Activated CD4-positive, alpha-beta T cell treated with anti-CD3 and anti-CD28 coated beads, Interleukin-2, amount 10 ng/mL, durations not matched to agents 7 days and 5 days (primary cell): ENCODE measurements at regions not wholly inside any gene's neighbourhood (a gene's known extent, or its start where the extent isn't known, plus 50 kb on each side); places are given as distances from the start of the nearest gene placed in this dataset.

Source experiments
- CTCF ChIA-PET: fragments of 350-600 bp; sonication (Branson Sonifier 250); formaldehyde crosslinking; loops from one replicate; lab custom pipeline; 2021; ENCODE audit warnings: antibody characterized with exemption; lab: Charles Lee
- POLR2A ChIA-PET: fragments of 350-600 bp; sonication (Branson Sonifier 250); formaldehyde crosslinking; loops from one replicate; lab custom pipeline; 2021; ENCODE audit warnings: antibody characterized with exemption; lab: Charles Lee
- DNase-seq: peaks from one replicate; pipeline ENCODE4 v3.0.0-alpha.2; 2020
- H3K27ac Mint-ChIP-seq: one replicate; pipeline ENCODE4 v1.8.0; 2021; ENCODE audit warnings: mild to moderate bottlenecking, moderate library complexity, mixed read lengths
- H3K27me3 Mint-ChIP-seq: one replicate; pipeline ENCODE4 v1.8.0; 2021; ENCODE audit warnings: mixed read lengths
- H3K36me3 Mint-ChIP-seq: one replicate; pipeline ENCODE4 v1.8.0; 2021; ENCODE audit warnings: low read depth, mixed read lengths
- H3K4me1 Mint-ChIP-seq: one replicate; pipeline ENCODE4 v1.8.0; 2021; ENCODE audit warnings: mixed read lengths
- H3K4me3 Mint-ChIP-seq: one replicate; pipeline ENCODE4 v1.8.0; 2021; ENCODE audit warnings: mild to moderate bottlenecking, moderate library complexity, mixed read lengths
- H3K9me3 Mint-ChIP-seq: one replicate; pipeline ENCODE4 v1.8.0; 2021; ENCODE audit warnings: mixed read lengths

DNA sequence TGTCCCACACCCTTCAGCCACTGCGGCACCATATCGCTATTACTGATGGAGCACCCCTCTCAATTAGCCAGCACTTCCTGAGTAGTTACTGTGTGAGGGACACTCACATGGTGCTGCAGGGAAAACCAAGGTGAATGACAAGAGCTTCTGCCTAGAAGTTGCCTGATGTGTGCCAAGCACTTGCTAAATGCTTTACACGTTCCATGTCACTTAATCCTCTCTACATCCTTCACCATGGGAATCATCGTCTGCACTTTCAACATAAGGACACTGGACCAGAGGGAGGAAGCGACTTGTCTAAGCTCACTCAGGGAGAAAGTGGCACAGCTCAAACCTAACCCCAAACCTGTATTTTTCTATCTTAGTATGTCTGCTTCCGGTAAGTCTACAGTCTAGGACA, 344.8 kb downstream of the SIPA1L2 start:
- H3K36me3 Mint-ChIP-seq = no peaks in the 10 kb centered on the region
- POLR2A ChIA-PET = no interaction called here
- H3K9me3 Mint-ChIP-seq = no peaks in the 10 kb centered on the region
- no peaks in the 10 kb centered on the region for H3K4me1 Mint-ChIP-seq
- no peak overlapping the region for H3K4me3 Mint-ChIP-seq
- no peak overlapping the region for H3K27ac Mint-ChIP-seq
- CTCF ChIA-PET = interaction anchor here (0.9 to 1.4 kb wide), 2 partner anchors 13 to 19 kb away, joined by 3 read pairs; no protein-coding TSS in a partner anchor
- H3K27me3 Mint-ChIP-seq = peaks cover 2% of the 10 kb centered on the region
- no peak for DNase-seq

DNA sequence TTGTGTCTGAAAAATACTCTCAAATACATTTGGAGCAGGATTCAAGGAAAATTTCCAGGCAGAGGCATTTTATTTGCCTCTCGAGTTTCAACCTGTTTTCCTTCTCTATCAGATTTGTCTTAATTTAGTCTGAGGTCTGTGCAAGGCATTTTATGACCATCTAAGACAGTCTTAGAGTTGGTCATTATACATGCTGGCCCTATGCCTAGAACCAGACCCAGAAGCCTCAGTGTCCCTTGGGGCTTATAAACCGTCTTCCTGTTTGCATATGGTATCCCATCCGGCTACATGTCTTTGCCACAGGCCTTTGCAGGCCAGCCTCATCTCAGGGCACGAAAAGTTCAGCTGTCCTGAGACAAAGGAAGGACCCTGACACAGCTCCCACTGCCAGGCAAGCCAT, 346.1 kb downstream of the SIPA1L2 start:
- CTCF ChIA-PET = no interaction called here
- Mint-ChIP-seq H3K4me1 (no peaks in the 10 kb centered on the region), H3K4me3 (no peak overlapping the region)

DNA sequence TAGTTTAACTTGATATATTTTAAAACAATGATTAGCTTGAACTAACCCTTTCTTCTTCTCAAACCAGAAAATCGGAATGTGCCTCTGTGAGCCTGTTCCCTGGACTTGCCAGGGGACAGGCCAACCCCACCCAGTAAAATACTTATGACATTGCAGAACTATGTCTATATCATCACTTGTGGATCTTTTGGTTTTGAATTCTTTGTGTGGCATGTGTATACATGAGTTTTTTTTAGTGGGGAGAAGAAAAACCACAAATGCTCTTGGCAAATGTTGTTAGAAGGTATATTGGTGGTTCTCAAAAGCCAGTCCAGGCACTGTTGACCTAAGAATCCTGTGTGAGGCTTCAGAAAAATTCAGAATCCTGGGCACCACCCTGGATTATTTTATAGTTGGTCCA, 347.4 kb downstream of the SIPA1L2 start:
- Mint-ChIP-seq H3K4me1 (no peaks in the 10 kb centered on the region), H3K4me3 (no peak overlapping the region), H3K27me3 (no peaks in the 10 kb centered on the region), H3K9me3 (no peaks in the 10 kb centered on the region), H3K36me3 (no peaks in the 10 kb centered on the region), H3K27ac (no peak overlapping the region)
- CTCF ChIA-PET = no interaction called here
- POLR2A ChIA-PET = no interaction called here
- DNase-seq = no peak

More for the DNA sequence above, 346.1 kb downstream of the SIPA1L2 start:
- Mint-ChIP-seq H3K27me3 (no peaks in the 10 kb centered on the region), H3K27ac (no peak overlapping the region), H3K36me3 (no peaks in the 10 kb centered on the region), H3K9me3 (no peaks in the 10 kb centered on the region)
- POLR2A ChIA-PET = no interaction called here
- no peak for DNase-seq

DNA sequence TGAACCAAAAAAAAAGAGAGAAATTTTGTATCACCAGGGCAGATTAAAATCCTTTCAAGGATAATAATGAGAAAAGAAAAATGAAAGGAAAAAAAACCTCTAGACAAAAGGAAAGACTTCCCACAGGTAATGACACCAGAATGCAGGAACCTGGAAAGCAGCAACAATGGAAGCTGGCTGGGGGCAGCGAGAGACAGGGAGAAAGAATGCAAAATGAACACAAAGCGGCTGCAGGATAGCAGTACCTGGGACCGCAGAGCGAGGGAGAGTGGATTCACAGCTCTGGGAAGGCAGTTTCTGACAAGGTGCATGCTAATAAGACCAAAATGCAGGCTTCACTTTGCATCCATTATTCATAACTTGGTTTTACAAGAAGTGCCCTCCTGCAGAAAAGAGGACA, 349.0 kb downstream of the SIPA1L2 start:
- H3K4me3 Mint-ChIP-seq = no peak overlapping the region
- no peaks in the 10 kb centered on the region for H3K4me1 Mint-ChIP-seq
- no peak overlapping the region for H3K27ac Mint-ChIP-seq
- H3K36me3 Mint-ChIP-seq = no peaks in the 10 kb centered on the region
- DNase-seq = no peak
- ChIA-PET CTCF (no interaction called here), POLR2A (no interaction called here)
- H3K27me3 Mint-ChIP-seq = peaks cover 3% of the 10 kb centered on the region
- H3K9me3 Mint-ChIP-seq = no peaks in the 10 kb centered on the region

DNA sequence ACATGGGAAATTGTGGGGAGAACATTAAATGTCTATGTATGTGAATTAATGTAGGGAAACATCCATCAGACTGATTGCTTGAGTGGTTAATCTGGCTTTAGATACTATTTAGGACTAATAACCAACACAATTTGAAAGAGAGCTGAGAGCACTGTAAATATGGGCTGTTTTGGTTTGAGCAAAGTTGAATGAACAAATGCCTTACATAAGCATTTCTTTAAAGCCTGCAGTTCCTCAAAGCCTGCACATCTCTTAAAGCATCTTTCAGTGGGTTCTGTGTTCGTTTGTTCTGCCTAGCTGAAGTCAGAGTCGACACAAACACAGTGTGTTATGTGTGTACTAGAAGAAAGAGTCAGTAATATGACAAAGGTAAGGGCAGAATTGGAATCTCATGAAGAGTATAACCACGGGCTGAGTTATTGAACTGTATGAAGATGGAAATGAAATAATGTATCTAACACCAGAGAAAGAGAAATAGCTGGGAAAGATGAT, 350.0 kb downstream of the SIPA1L2 start:
- Mint-ChIP-seq H3K9me3 (no peaks in the 10 kb centered on the region), H3K27me3 (peaks cover 3% of the 10 kb centered on the region), H3K4me1 (no peaks in the 10 kb centered on the region), H3K36me3 (no peaks in the 10 kb centered on the region), H3K27ac (no peak overlapping the region), H3K4me3 (no peak overlapping the region)
- DNase-seq = no peak
- ChIA-PET POLR2A (no interaction called here), CTCF (no interaction called here)

DNA sequence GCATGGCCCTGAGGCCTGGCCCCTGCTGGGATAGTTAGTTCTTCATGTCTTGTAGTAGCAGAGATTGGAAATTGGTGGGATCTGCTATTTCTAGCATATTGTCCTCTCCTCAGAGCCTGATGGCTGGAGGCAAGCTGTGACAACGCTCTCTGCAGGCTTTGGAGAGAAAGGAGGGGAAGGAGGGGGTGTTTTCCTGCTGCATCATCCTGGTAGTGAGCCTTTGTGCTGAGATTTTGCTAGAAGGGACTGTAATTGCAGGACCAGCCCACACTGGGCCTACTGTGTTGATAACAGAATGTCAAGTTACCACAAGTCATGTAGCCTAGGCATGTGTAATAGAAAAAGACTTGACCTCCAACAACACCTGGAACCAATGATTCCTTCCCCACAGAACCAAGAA, 351.0 kb downstream of the SIPA1L2 start:
- Mint-ChIP-seq H3K27ac (no peak overlapping the region), H3K9me3 (no peaks in the 10 kb centered on the region), H3K36me3 (no peaks in the 10 kb centered on the region), H3K4me1 (no peaks in the 10 kb centered on the region), H3K4me3 (no peak overlapping the region), H3K27me3 (peaks cover 3% of the 10 kb centered on the region)
- POLR2A ChIA-PET = no interaction called here
- CTCF ChIA-PET = no interaction called here
- DNase-seq = no peak

DNA sequence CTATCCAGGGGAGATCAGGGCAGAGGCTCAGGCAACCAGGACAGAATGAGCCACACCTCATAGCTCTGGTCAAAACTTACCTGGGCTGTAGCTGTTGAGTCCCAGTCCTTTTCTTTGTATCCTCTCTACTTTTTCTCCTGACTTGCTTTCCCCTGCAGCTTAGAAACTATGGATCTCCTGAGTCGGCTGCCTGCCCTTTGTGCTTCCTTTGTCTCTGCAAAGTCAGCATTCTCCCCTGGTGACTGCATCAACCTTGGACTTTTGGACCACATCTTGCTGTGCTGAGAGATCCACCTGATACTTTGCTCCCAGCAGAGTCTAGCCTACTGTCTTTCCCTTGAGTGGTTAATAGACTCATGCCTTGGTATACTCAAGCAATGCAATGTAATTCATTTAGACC, 353.3 kb downstream of the SIPA1L2 start:
- H3K27me3 Mint-ChIP-seq = peaks cover 3% of the 10 kb centered on the region
- H3K9me3 Mint-ChIP-seq = no peaks in the 10 kb centered on the region
- no peaks in the 10 kb centered on the region for H3K4me1 Mint-ChIP-seq
- no peak for DNase-seq
- no peaks in the 10 kb centered on the region for H3K36me3 Mint-ChIP-seq
- H3K4me3 Mint-ChIP-seq = no peak overlapping the region
- CTCF ChIA-PET = no interaction called here
- POLR2A ChIA-PET = no interaction called here
- H3K27ac Mint-ChIP-seq = no peak overlapping the region

DNA sequence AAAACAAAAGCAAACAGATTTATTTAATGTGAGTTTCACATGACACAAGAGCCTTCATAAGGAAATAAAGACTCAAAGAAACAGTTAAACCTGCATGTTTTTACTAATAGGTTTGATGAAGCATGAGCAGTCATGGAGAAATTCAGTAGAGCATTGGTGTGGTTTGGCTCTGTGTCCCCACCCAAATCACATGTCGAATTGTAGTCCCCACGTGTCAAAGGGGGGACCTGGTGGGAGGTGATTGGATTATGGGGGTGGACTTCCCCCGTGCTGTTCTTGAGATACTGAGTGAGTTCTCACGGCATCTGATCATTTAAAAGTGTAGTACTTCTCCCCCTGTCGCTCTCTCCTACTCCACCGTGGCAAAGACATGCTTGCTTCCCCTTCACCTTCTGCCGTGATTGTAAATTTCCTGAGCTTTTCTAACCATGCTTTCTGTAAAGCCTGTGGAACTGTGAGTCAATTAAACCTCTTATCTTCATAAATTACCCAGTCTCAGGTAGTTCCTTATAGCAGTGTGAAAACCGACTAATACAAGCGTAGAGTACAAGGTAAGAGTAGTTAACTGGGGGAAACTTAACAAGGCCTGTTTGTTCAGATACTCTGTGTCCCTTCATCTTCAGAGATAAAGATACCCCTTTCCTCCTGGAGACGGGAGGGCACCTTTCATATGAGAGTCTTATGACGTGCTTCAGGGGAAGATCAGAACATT, 354.8 kb downstream of the SIPA1L2 start:
- Mint-ChIP-seq H3K4me1 (no peaks in the 10 kb centered on the region), H3K36me3 (no peaks in the 10 kb centered on the region), H3K27ac (no peak overlapping the region), H3K27me3 (peaks cover 7% of the 10 kb centered on the region), H3K4me3 (no peak overlapping the region), H3K9me3 (no peaks in the 10 kb centered on the region)
- CTCF ChIA-PET = no interaction called here
- POLR2A ChIA-PET = no interaction called here
- no peak for DNase-seq

DNA sequence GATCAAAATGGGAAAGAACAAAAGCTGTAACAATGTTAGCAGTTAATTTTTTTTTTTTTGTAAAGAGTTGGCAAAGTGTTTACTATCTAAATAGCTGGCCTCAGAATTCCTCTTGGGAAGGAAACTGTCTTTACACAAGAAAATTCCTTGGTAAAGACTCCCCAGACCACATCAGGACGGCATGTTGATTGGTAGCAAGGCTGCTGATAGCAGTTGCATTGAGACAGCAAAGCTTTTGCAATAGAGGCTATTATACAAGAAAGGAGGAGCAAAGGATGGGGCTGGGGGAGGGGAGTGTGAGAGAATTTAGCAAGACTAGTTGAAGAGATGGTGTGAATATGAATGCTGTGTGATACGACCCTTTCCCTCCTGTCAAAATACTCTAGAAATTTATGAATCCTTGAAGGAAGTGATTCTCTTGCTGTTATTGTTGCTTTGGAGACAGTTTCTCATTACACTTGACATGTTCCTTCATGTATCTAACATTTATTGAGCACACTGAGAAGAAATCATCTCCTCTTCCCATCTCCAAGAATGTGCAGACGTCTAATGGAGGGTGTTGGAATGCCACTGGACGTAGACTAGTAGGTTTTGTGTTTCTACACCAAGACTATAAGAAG, 355.6 kb downstream of the SIPA1L2 start:
- POLR2A ChIA-PET = no interaction called here
- no peaks in the 10 kb centered on the region for H3K9me3 Mint-ChIP-seq
- CTCF ChIA-PET = interaction anchor here (0.6 kb wide), 1 partner anchor 885 kb away, joined by 3 read pairs; no protein-coding TSS in a partner anchor
- H3K27me3 Mint-ChIP-seq = peaks cover 7% of the 10 kb centered on the region
- no peak overlapping the region for H3K4me3 Mint-ChIP-seq
- H3K27ac Mint-ChIP-seq = no peak overlapping the region
- no peaks in the 10 kb centered on the region for H3K36me3 Mint-ChIP-seq
- no peaks in the 10 kb centered on the region for H3K4me1 Mint-ChIP-seq
- no peak for DNase-seq

DNA sequence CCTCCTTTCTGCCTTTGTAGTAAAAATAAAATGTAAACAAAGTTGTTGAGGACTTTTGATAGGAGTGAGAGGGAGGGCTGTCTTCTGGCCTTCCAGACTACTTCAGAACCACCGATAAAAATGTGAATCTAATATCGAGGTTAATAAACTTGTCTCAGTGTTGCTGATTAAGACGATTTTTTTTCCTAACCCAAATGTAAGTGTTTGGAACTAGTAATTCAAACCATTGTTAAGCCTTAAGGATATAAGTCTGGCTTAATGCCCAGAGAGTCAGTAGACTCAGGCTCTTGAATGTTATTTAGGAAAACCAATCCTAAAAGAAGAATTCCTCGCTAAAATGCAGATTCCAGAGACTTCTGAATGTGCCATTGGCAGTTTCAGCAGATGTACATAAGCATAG, 356.9 kb downstream of the SIPA1L2 start:
- Mint-ChIP-seq H3K4me3 (no peak overlapping the region), H3K27me3 (peaks cover 7% of the 10 kb centered on the region), H3K4me1 (no peaks in the 10 kb centered on the region), H3K27ac (no peak overlapping the region), H3K36me3 (no peaks in the 10 kb centered on the region), H3K9me3 (no peaks in the 10 kb centered on the region)
- ChIA-PET CTCF (no interaction called here), POLR2A (no interaction called here)
- DNase-seq = no peak

DNA sequence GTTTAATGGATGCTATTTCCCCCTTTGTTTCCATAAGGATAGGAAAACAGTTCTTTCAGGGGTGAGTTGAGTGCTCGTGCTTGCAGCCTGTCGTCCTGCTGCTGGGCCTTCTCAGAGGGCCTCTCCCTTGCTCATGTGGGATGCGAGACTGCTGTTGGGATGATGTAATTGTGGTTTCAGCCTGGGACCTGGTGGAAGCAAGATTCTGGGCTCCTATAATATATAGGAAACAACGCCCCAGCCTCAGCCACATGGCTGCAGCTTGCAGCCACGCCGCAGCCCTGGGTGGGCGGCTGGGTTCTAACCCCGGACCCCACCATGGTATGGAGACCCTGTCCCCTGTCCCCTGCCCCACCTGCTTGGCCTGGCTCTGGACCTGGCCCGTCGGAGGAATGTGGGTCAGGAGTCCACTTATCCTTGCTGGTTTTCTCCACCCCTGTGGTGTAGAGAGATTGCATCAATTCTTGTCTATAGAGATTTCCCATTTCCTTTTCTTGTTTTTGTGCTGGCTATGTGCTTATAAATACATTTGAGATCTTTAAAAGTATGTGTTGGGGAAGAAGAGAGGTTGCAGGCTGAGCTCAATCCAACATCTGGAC, 357.8 kb downstream of the SIPA1L2 start:
- no peaks in the 10 kb centered on the region for H3K9me3 Mint-ChIP-seq
- H3K27ac Mint-ChIP-seq = no peak overlapping the region
- ChIA-PET CTCF (no interaction called here), POLR2A (no interaction called here)
- H3K4me1 Mint-ChIP-seq = no peaks in the 10 kb centered on the region
- H3K27me3 Mint-ChIP-seq = peaks cover 7% of the 10 kb centered on the region
- DNase-seq = no peak
- no peaks in the 10 kb centered on the region for H3K36me3 Mint-ChIP-seq
- H3K4me3 Mint-ChIP-seq = no peak overlapping the region

DNA sequence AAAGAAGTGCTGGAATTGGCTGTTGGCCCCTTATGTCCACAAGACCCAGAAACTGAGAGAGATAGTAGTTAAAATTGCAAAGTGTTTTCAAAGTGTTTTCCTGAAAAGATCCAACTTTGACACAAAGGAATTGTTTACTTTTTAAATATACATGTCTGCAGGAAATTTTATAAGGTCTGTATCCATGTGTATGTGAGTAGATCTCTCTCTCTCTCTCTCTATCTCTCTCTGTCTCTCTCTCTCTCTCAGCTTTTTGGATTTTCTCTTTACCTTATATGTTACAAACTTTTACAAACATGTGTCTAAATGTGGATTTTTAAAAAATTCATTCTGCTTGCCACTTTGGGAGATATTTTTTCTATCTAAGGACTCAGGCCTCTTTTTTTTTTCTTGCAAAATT, 358.6 kb downstream of the SIPA1L2 start:
- peaks cover 5% of the 10 kb centered on the region for H3K27me3 Mint-ChIP-seq
- no peaks in the 10 kb centered on the region for H3K4me1 Mint-ChIP-seq
- no peaks in the 10 kb centered on the region for H3K36me3 Mint-ChIP-seq
- H3K4me3 Mint-ChIP-seq = no peak overlapping the region
- H3K9me3 Mint-ChIP-seq = no peaks in the 10 kb centered on the region
- no peak for DNase-seq
- POLR2A ChIA-PET = no interaction called here
- CTCF ChIA-PET = no interaction called here
- no peak overlapping the region for H3K27ac Mint-ChIP-seq

DNA sequence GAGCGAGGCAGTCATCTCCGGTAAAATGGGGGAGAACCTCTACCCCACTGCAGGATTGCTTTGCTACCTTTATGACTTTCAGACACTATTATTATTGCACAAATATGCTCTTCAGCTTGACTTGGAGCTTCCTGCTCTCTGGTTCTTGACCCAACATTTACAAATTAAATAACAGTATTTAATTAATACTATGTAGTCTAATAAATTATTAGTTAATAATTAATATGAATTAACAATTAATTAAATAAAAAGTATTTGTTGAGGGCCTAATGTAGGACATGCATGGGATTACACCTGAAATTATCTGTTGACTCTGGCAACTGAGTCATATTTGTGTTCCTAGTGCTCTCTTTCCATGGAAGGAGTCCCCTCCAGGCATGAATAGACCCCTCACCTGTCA, 359.9 kb downstream of the SIPA1L2 start:
- Mint-ChIP-seq H3K4me3 (no peak overlapping the region), H3K4me1 (no peaks in the 10 kb centered on the region), H3K9me3 (no peaks in the 10 kb centered on the region), H3K27me3 (peaks cover 7% of the 10 kb centered on the region), H3K36me3 (no peaks in the 10 kb centered on the region), H3K27ac (no peak overlapping the region)
- DNase-seq = no peak
- POLR2A ChIA-PET = no interaction called here
- CTCF ChIA-PET = no interaction called here
